HepG2 (cell line): ENCODE measurements at regions not wholly inside any gene's neighbourhood (a gene's known extent, or its start where the extent isn't known, plus 50 kb on each side); places are given as distances from the start of the nearest gene placed in this dataset.

ENCODE experiments used
- ATAC-seq: fragments of 200-7000 bp; cut with Tn5 transposase; 3 replicates; pipeline ENCODE4 v1.9.1; 2020; ENCODE audit warnings: mild to moderate bottlenecking, moderate library complexity
- BruUV-seq: library from RNA; stranded (reverse); fragments of 400-500 nt; replicated peaks from 2 replicates; lab custom pipeline; 2021; lab: Mats Ljungman, UMichigan
- CTCF ChIA-PET: fragments of 300-600 bp; formaldehyde crosslinking; extraction: SDS; loops from one replicate; lab custom pipeline; 2021; ENCODE audit warnings: low total read pairs, inconsistent platforms, low intra/inter-chr PET ratio; lab: Yijun Ruan, JAX
- POLR2A ChIA-PET: fragments of 350-600 bp; sonication (Branson Sonifier 250); formaldehyde crosslinking; loops from one replicate; lab custom pipeline; 2020; ENCODE audit warnings: antibody characterized with exemption, inconsistent platforms; lab: Yijun Ruan, JAX
- DNase-seq: peaks from one replicate; pipeline ENCODE4 v3.0.0-alpha.2; 2015; ENCODE audit warnings: low spot score
- FAIRE-seq: peaks from 3 replicates; lab custom pipeline; 2011; peaks lifted over from hg19 to GRCh38; lab: Jason Lieb, UNC
- H2AFZ ChIP-seq: one replicate; pipeline ENCODE4 v1.6.1; 2011; ENCODE audit warnings: low read length, inconsistent platforms
- H3K27ac ChIP-seq: fragments of 300-600 bp; 3 replicates; pipeline ENCODE4 v1.8.0; 2011; ENCODE audit warnings: mixed run types, mild to moderate bottlenecking, mixed read lengths, low read length, inconsistent platforms; ENCODE audit not compliant: insufficient read depth; ENCODE audit errors: extremely low read length
- H3K27me3 ChIP-seq, 2 experiments: fragments of 200-600 bp in 1 of 2; 2 replicates in 1 of 2; 3 replicates in 1 of 2; pipeline versions ENCODE4 v1.6.0 to v1.8.0; 2011; ENCODE audit warnings: low read length in 2 of 2, mild to moderate bottlenecking in 2 of 2, moderate library complexity in 2 of 2, inconsistent platforms in 1 of 2; ENCODE audit not compliant: insufficient read depth in 2 of 2, control insufficient read depth in 1 of 2
- H3K36me3 ChIP-seq, 2 experiments: fragments of 200-600 bp in 1 of 2; replicated peaks in 1 of 2; 2 replicates in 1 of 2; 3 replicates in 1 of 2; pipeline versions ENCODE4 v1.5.1 to v1.8.0; 2011; ENCODE audit warnings: low read length in 2 of 2, inconsistent platforms in 1 of 2; ENCODE audit not compliant: insufficient read depth in 2 of 2, control insufficient read depth in 1 of 2
- H3K4me1 ChIP-seq: 2 replicates; pipeline ENCODE4 v1.5.1; 2012; ENCODE audit warnings: low read length, inconsistent platforms; ENCODE audit not compliant: insufficient read depth
- H3K4me2 ChIP-seq: 2 replicates; pipeline ENCODE4 v1.6.0; 2011; ENCODE audit warnings: low read depth, low read length, inconsistent platforms
- H3K4me3 ChIP-seq, 3 experiments: fragments of 200-600 bp in 1 of 3; sonication (generic), shearing (Covaris generic) in 1 of 3; replicated peaks in 1 of 3; 2 replicates each; pipeline ENCODE4 v1.5.1; 2011 to 2016; ENCODE audit warnings: low read length in 3 of 3, inconsistent platforms in 2 of 3, low read depth in 2 of 3, mild to moderate bottlenecking in 2 of 3, control low read depth in 1 of 3, mixed read lengths in 1 of 3; ENCODE audit not compliant: insufficient read depth in 1 of 3
- H3K79me2 ChIP-seq: one replicate; pipeline ENCODE4 v1.6.1; 2011; ENCODE audit warnings: low read length, inconsistent platforms; ENCODE audit not compliant: insufficient read depth
- H3K9ac ChIP-seq: 2 replicates; pipeline ENCODE4 v1.6.0; 2011; ENCODE audit warnings: mild to moderate bottlenecking, low read depth, low read length, inconsistent platforms; ENCODE audit not compliant: insufficient read depth
- H3K9me3 ChIP-seq: 2 replicates; pipeline ENCODE4 v1.5.1; 2012; ENCODE audit warnings: mild to moderate bottlenecking, low read length
- H4K20me1 ChIP-seq: 2 replicates; pipeline ENCODE4 v1.6.0; 2011; ENCODE audit warnings: inconsistent platforms, mild to moderate bottlenecking, low read length, moderate library complexity; ENCODE audit not compliant: insufficient read depth
- DNMT1 ChIP-seq: sonication (generic); formaldehyde crosslinking; IDR thresholded peaks from 2 replicates; pipeline ENCODE4 v1.5.1; 2020; ENCODE audit warnings: mild to moderate bottlenecking, missing genetic modification reagents
- EED ChIP-seq: sonication (generic); formaldehyde crosslinking; IDR thresholded peaks from 2 replicates; pipeline ENCODE4 v1.5.0; 2020; ENCODE audit warnings: mild to moderate bottlenecking, missing genetic modification reagents
- GATAD1 ChIP-seq: IDR thresholded peaks from 2 replicates; pipeline ENCODE4 v1.6.1; 2016; ENCODE audit warnings: missing genetic modification reagents, missing compliant biosample characterization
- HHEX ChIP-seq: IDR thresholded peaks from 2 replicates; pipeline ENCODE4 v1.6.1; 2016; ENCODE audit warnings: control low read depth
- HNF4A ChIP-seq: sonication (generic); formaldehyde crosslinking; IDR thresholded peaks from 2 replicates; pipeline ENCODE4 v1.4.0; 2020; ENCODE audit warnings: missing genetic modification reagents
- HNRNPH1 ChIP-seq: fragments of 200-400 bp; formaldehyde crosslinking; optimal IDR thresholded peaks from 2 replicates; pipeline ENCODE3; 2017; ENCODE audit warnings: mild to moderate bottlenecking, low read depth, low read length
- HOXA7 ChIP-seq: sonication (generic); formaldehyde crosslinking; IDR thresholded peaks from 2 replicates; pipeline ENCODE4 v1.8.1; 2022; ENCODE audit warnings: mild to moderate bottlenecking, missing genetic modification reagents, moderate library complexity
- KDM6A ChIP-seq: IDR thresholded peaks from 2 replicates; pipeline ENCODE4 v1.6.1; 2016; ENCODE audit warnings: low read depth
- POGZ ChIP-seq: sonication (generic); formaldehyde crosslinking; IDR thresholded peaks from 2 replicates; pipeline ENCODE4 v1.4.0; 2020; ENCODE audit warnings: mild to moderate bottlenecking, missing genetic modification reagents
- ZC3H13 ChIP-seq: sonication (generic); formaldehyde crosslinking; IDR thresholded peaks from 2 replicates; pipeline ENCODE4 v1.8.1; 2023; ENCODE audit warnings: mild to moderate bottlenecking, missing genetic modification reagents, moderate library complexity
- ZNF225 ChIP-seq: sonication (generic); formaldehyde crosslinking; IDR thresholded peaks from 2 replicates; pipeline ENCODE4 v1.4.0; 2020; ENCODE audit warnings: mild to moderate bottlenecking, missing genetic modification reagents
- ZNF329 ChIP-seq: sonication (generic); formaldehyde crosslinking; IDR thresholded peaks from 2 replicates; pipeline ENCODE4 v1.9.0; 2021; ENCODE audit warnings: low read depth, mild to moderate bottlenecking, missing genetic modification reagents
- ZNF644 ChIP-seq: IDR thresholded peaks from 2 replicates; pipeline ENCODE4 v1.6.1; 2016; ENCODE audit warnings: low read depth
- ZNF766 ChIP-seq: sonication (generic); formaldehyde crosslinking; IDR thresholded peaks from 2 replicates; pipeline ENCODE4 v1.5.0; 2020; ENCODE audit warnings: missing genetic modification reagents, borderline replicate concordance
- WGBS: methylation state at CpG from one replicate; pipeline ENCODE4 v1.1.6; 2017; ENCODE audit warnings: low lambda C conversion rate; 5-methylcytosine and 5-hydroxymethylcytosine counted together
- in situ Hi-C: cut with HindIII; loops from 2 replicates; pipeline ENCODE4 v1.10.0; 2017; ENCODE audit warnings: low pct_unique_long_range_greater_than_20kb; ENCODE audit not compliant: extremely low pct_ligation_motif_present
- intact Hi-C: fragments of 100-400 bp; cut with micrococcal nuclease; formaldehyde crosslinking; loops from one replicate; pipeline ENCODE4 v1.10.0; 2022; ENCODE audit not compliant: unreplicated experiment
- TF ChIP-seq, protein P1 (sequence below): sonication (generic); formaldehyde crosslinking; IDR thresholded peaks from 2 replicates; pipeline ENCODE4 v1.8.0; 2023; ENCODE audit warnings: mild to moderate bottlenecking, missing genetic modification reagents
- TF ChIP-seq, protein P2 (sequence below): sonication (generic); formaldehyde crosslinking; IDR thresholded peaks from 2 replicates; pipeline ENCODE4 v1.8.1; 2023; ENCODE audit warnings: mild to moderate bottlenecking, moderate library complexity, missing genetic modification reagents
- TF ChIP-seq, protein P3 (sequence below): sonication (generic); IDR thresholded peaks from 2 replicates; pipeline ENCODE4 v1.6.1; 2016; ENCODE audit warnings: low read depth, borderline replicate concordance
- TF ChIP-seq, protein P4 (sequence below): IDR thresholded peaks from 2 replicates; pipeline ENCODE4 v1.6.1; 2016; ENCODE audit warnings: low read depth, missing genetic modification reagents, missing compliant biosample characterization

DNA sequence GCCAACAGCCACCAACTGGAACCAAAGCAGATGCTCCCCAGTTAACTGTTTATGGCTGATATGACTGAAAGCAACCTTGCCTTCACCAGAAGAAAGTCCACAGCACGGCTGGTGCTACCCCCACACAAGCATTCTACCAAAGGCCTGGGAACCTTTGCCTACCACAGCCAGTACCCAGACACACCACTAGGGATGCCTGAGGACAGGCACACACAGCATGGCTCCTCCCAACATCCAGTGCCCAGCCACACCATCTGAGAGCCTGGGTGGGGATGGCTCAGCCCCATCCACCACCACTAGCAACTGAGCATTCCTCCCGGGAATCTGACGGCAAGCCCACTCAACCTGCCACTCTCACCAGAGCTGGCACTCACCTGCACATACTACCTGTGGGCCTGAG lies 178.6 kb downstream of the SLC7A11 start:
- no peaks in the 10 kb centered on the region for H3K27me3 ChIP-seq
- DNase-seq: no peak
- FAIRE-seq: no peak
- 86% methylated on average over 2 of the region's 3 CpGs for WGBS
- H3K27ac ChIP-seq: no peak overlapping the region
- in situ Hi-C loops: no loop called here
- ChIA-PET POLR2A (no interaction called here), CTCF (no interaction called here)
- H3K9me3 ChIP-seq: no peaks in the 10 kb centered on the region
- no peak overlapping the region for H2AFZ ChIP-seq
- H3K79me2 ChIP-seq: no peaks in the 10 kb centered on the region
- no peaks in the 10 kb centered on the region for H3K36me3 ChIP-seq
- TF ChIP-seq POGZ (CRISPR knock-in tag): no peak
- no peak for TF ChIP-seq ZC3H13 (CRISPR knock-in tag)
- TF ChIP-seq EED (CRISPR knock-in tag): no peak
- TF ChIP-seq DNMT1 (CRISPR knock-in tag): no peak
- no peak for TF ChIP-seq ZNF329 (CRISPR knock-in tag)
- TF ChIP-seq, protein P1, sequence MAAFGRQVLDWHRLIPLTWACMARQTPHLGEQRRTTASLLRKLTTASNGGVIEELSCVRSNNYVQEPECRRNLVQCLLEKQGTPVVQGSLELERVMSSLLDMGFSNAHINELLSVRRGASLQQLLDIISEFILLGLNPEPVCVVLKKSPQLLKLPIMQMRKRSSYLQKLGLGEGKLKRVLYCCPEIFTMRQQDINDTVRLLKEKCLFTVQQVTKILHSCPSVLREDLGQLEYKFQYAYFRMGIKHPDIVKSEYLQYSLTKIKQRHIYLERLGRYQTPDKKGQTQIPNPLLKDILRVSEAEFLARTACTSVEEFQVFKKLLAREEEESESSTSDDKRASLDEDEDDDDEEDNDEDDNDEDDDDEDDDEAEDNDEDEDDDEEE (CRISPR knock-in tag): no peak
- no peak for TF ChIP-seq HOXA7 (CRISPR knock-in tag)
- no peak for TF ChIP-seq GATAD1 (CRISPR knock-in tag)
- no peak for TF ChIP-seq ZNF766 (CRISPR knock-in tag)
- no peak for TF ChIP-seq ZNF225 (CRISPR knock-in tag)
- TF ChIP-seq, protein P2, sequence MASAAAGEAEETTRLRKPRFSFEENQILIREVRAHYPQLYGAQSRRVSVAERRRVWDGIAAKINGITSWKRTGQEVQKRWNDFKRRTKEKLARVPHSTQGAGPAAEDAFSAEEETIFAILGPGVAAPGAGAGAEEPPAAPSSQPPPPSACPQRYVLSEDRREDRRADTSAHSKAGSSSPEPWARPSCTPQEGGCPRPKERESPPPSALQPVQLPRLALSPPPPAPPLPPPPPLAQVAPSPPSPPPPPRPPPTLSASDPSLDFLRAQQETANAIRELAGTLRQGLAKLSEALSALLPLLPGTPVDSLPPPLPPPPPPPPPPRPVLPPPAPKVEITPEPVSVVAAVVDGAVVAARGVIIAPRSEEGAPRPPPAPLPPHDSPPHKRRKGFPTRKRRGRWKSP (CRISPR knock-in tag): no peak
- TF ChIP-seq HNF4A (CRISPR knock-in tag): no peak
- TF ChIP-seq HNRNPH1: no peak
- TF ChIP-seq, protein P3, sequence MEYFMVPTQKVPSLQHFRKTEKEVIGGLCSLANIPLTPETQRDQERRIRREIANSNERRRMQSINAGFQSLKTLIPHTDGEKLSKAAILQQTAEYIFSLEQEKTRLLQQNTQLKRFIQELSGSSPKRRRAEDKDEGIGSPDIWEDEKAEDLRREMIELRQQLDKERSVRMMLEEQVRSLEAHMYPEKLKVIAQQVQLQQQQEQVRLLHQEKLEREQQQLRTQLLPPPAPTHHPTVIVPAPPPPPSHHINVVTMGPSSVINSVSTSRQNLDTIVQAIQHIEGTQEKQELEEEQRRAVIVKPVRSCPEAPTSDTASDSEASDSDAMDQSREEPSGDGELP: no peak
- TF ChIP-seq HHEX (CRISPR knock-in tag): no peak
- TF ChIP-seq KDM6A (CRISPR knock-in tag): no peak
- TF ChIP-seq, protein P4, sequence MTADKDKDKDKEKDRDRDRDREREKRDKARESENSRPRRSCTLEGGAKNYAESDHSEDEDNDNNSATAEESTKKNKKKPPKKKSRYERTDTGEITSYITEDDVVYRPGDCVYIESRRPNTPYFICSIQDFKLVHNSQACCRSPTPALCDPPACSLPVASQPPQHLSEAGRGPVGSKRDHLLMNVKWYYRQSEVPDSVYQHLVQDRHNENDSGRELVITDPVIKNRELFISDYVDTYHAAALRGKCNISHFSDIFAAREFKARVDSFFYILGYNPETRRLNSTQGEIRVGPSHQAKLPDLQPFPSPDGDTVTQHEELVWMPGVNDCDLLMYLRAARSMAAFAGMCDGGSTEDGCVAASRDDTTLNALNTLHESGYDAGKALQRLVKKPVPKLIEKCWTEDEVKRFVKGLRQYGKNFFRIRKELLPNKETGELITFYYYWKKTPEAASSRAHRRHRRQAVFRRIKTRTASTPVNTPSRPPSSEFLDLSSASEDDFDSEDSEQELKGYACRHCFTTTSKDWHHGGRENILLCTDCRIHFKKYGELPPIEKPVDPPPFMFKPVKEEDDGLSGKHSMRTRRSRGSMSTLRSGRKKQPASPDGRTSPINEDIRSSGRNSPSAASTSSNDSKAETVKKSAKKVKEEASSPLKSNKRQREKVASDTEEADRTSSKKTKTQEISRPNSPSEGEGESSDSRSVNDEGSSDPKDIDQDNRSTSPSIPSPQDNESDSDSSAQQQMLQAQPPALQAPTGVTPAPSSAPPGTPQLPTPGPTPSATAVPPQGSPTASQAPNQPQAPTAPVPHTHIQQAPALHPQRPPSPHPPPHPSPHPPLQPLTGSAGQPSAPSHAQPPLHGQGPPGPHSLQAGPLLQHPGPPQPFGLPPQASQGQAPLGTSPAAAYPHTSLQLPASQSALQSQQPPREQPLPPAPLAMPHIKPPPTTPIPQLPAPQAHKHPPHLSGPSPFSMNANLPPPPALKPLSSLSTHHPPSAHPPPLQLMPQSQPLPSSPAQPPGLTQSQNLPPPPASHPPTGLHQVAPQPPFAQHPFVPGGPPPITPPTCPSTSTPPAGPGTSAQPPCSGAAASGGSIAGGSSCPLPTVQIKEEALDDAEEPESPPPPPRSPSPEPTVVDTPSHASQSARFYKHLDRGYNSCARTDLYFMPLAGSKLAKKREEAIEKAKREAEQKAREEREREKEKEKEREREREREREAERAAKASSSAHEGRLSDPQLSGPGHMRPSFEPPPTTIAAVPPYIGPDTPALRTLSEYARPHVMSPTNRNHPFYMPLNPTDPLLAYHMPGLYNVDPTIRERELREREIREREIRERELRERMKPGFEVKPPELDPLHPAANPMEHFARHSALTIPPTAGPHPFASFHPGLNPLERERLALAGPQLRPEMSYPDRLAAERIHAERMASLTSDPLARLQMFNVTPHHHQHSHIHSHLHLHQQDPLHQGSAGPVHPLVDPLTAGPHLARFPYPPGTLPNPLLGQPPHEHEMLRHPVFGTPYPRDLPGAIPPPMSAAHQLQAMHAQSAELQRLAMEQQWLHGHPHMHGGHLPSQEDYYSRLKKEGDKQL (CRISPR knock-in tag): no peak
- no peak for TF ChIP-seq ZNF644 (CRISPR knock-in tag)
- no peaks in the 10 kb centered on the region for H3K4me1 ChIP-seq
- H3K4me2 ChIP-seq: no peak overlapping the region
- H3K9ac ChIP-seq: no peak overlapping the region
- H3K4me3 ChIP-seq: no peak overlapping the region
- no peaks in the 10 kb centered on the region for H4K20me1 ChIP-seq
- no TSS peak for BruUV-seq
- ATAC-seq: peak; percentile 91
- intact Hi-C loops: no loop called here
